Esophagus muscularis mucosa (tissue), 3 donors: ENCODE measurements at regions not wholly inside any gene's neighbourhood (a gene's known extent, or its start where the extent isn't known, plus 50 kb on each side); places are given as distances from the start of the nearest gene placed in this dataset.

ENCODE experiments used
- POLR2AphosphoS5 ChIP-seq, 2 donors: sonication (generic); formaldehyde crosslinking; IDR thresholded peaks; one replicate each; pipeline ENCODE4 v1.6.1; 2017; ENCODE audit warnings: antibody characterized with exemption in 2 of 2
- TF ChIP-seq, protein P1 (sequence below), 3 experiments: fragments of 200-600 bp in 2 of 3; fragments of 450-650 bp in 1 of 3; sonication (generic) in 2 of 3; IDR thresholded peaks; one replicate each; pipeline ENCODE4 v1.5.1; 2017 to 2019; ENCODE audit warnings: antibody characterized with exemption in 3 of 3, mild to moderate bottlenecking in 2 of 3, moderate library complexity in 1 of 3

DNA sequence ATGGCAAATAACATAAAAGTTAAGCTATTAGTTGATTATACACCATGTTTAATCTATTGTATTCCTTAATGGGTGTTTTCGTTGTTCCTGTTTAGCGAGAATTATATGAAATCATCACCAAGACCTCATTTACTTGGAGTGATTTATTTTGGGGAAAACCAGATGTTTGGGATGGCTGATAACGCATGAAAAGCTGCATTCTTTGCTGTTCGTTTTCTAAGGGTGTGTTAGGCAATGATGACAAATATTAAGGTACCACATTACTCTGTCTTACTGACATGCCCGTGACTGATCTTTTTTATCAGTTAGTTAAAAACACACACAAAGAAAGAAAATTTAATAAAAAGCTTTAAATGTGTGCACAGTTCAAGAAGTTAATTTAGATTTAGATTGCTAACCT is 176.4 kb downstream of the ZFP64 start:
- TF ChIP-seq, protein P1, sequence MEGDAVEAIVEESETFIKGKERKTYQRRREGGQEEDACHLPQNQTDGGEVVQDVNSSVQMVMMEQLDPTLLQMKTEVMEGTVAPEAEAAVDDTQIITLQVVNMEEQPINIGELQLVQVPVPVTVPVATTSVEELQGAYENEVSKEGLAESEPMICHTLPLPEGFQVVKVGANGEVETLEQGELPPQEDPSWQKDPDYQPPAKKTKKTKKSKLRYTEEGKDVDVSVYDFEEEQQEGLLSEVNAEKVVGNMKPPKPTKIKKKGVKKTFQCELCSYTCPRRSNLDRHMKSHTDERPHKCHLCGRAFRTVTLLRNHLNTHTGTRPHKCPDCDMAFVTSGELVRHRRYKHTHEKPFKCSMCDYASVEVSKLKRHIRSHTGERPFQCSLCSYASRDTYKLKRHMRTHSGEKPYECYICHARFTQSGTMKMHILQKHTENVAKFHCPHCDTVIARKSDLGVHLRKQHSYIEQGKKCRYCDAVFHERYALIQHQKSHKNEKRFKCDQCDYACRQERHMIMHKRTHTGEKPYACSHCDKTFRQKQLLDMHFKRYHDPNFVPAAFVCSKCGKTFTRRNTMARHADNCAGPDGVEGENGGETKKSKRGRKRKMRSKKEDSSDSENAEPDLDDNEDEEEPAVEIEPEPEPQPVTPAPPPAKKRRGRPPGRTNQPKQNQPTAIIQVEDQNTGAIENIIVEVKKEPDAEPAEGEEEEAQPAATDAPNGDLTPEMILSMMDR (IDR thresholded peaks at IDR 0.05) = no peak
- TF ChIP-seq POLR2AphosphoS5 (IDR thresholded peaks at IDR 0.05) = no peak
